NCI-H1930 (cell line): ENCODE measurements at regions not wholly inside any gene's neighbourhood (a gene's known extent, or its start where the extent isn't known, plus 50 kb on each side); places are given as distances from the start of the nearest gene placed in this dataset.

ENCODE experiments used
- DNase-seq, 2 experiments: peaks; one replicate each; lab custom pipeline; 2025; lab: John Stamatoyannopoulos, UW

DNA sequence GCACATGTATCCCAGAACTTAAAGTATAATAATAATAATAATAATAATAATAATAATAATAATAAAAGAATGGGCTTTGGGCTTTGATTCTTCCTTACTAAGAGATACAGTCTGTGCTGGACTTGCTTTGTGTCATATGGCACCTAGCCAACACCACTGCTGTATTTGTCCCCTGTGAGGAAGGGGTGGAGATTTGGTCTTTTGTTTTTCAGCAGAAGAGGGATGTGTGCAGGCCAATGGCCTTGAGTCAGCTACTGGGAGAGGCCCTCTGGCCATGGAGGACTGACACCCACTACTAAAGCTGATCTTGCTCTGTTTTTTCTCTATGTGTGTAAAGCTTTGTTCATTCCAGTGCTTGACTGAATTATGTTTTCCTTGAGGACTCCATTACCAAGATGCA, 573.0 kb upstream of the PCDH15 start:
- no peak for DNase-seq

DNA sequence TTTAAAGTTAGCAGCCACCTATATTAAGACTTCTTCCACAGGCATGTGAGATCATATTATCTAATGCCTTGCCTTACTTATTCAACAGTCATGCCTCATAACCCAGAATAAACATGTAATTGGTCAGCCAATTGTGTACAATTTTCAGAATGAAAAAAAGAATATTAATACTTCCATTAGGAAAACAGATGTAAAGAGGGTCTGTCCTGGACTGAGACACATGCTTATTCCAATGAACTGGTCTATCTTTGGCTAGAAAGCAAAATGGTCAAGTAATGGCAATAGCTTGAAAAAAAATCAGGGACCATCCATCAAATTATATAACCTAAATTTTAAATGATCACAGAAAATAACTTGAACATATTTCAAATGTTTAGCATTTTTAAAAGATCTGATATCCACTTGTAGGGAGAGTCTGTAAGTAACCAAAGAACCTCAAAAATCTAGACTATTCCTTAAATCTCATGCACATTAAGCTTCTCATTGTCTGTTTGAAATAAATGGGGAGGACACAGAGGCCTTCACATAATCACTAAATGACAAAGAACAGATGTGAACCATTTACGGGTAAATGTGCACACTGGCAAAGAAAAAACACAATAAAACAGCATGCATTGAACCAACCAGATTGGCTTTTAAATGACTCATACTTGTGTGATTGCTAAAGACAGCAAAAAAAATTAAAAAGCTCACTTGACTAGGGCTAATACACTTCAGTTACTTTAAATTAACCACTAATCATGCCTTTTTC, 568.8 kb upstream of the PCDH15 start:
- peak; percentile 2 to 11 for DNase-seq

DNA sequence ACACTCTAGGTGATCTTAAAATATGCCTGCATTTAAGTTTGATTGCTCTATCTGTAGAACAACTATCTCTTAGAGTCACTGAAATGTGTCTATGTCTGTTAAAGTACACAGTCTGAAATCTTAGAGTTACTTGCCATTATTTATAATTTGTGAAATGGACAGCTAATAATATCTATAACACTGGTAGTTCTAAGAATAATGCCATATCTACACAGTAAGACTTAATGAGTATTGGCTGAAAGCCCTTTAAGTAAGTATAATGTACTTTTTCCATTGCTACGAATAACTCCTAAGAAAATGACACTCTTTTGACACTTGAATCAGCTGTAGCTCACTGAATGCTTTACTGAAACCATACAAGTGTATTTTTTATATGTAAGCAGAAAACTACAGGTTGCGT, 567.4 kb upstream of the PCDH15 start:
- DNase-seq, result no peak

DNA sequence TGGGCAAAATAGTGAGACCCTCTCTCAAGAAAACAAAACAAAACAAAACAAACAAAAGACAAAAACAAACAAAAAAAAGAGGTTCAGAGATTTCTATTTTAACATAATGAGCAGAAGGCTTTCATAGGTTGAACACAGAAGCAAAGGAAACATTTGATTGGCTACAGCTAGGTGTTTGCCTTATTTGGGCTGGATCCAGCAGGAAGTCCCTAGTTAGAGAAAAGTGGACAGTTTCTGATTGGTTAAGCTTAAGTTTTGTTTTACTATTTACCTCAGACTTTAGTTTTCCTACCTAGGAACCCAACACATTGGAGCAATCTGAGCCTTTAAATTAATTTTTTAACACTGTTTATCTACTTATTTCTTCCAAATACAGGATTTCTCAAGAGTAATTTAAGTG, 566.5 kb upstream of the PCDH15 start:
- no peak for DNase-seq

DNA sequence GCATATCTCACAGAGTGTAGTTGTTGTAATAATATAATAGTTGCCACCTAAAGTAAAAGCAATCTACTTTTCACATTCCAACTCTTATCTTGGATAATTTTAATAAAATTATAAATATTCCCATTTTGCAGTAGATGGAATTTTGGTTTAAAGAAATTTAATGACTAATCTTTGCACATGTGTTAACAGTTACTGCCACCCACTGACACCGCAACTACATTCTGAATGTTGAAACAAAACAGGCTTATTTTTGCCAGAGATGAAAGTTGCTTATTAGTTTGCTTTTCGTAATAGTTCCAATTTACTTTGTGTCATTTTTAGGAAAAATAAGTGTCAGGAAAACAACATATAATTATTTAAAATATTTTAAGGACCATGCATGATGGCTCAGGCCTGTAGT, 557.5 kb upstream of the PCDH15 start:
- no peak for DNase-seq

DNA sequence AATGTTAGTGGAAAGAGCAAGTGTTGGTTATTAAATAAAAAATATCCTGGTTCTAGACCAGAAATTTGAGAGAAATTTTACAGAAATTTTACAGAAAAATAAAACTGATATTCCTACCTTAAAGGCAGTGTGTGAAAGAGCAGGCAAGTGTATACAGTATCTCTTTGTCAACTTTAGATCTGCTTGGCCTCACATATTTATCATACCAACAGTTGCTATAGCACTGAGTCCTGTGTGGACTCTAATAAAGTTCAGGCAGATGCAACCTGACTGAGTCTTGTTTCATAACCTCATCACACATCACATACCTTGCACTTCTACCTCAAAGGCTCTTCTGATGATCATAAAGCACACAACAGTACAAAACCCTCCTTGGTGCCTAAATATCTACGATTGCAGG, 552.4 kb upstream of the PCDH15 start:
- DNase-seq, result no peak

DNA sequence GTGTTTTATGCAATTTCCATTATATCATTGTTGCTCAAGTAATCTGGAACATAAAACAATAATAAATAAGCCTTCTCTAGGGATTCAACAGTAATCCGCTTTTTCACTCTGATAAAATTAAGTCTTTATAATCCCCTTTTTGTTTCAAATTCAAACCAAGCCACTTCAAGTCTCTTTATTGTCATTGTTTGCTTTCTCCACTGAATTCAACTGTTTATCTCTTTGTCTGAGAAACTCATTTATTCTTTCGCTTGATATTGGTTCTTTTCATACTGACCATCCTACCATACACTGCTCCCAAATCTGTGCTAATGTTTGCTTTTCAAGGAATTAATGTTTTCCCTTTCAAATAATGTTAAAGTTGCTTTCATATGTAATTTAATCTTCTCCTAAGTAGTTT, 550.4 kb upstream of the PCDH15 start:
- no peak for DNase-seq

DNA sequence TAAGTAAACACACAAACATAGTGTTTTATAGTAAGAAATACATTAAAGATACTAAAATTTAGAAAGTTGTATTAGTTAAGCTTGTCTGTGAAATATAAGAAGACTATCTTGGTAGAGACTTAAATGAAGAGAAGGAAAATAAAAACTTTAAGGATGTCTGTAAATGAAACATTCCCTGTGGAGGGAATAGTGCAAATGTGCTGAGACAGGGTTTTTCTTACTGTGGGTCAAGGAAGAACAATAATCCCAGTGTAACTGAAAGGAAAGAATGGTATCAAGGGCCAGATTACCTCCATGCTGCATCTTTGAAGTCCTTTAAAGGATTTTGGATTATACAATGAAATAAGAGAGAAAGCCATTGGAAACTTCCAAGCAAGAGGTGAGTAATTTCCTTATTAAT, 547.5 kb upstream of the PCDH15 start:
- no peak for DNase-seq

DNA sequence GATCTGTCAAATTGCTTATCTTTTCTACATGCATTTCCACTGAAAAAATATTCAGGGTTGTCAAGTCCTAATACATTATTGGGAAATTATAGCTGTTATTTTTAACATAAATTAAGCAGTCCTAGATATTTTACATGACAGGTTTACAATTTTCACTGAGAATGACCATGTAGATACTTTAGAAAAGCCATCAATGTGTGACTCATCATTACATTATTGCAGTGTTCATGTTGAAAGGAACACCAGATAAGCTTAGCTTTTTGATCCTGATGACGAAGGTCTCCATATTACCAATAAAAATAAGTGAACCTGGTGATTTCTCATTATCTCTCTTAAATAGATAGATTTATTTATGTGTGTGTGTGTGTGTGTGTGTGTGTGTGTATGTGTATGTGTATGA, 529.5 kb upstream of the PCDH15 start:
- DNase-seq, result no peak

DNA sequence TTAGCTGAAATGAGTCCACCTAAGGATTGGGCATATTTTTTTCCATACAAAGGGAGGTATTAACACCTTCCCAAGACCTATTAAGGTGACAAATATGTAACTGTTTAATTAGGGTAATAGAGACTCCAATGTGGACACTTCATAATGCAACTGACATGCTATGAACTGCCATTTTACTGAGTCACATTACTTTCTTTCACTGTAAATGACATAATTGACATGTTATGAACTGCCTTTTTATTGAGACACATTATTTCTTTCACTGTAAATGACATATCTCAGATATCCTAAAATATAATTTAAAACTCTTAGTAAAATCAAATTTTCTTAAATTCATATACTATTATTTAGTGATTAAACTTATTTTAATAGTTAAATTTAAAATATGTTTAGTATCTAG, 528.8 kb upstream of the PCDH15 start:
- peak in 1 of 2 experiments; percentile 4 for DNase-seq

DNA sequence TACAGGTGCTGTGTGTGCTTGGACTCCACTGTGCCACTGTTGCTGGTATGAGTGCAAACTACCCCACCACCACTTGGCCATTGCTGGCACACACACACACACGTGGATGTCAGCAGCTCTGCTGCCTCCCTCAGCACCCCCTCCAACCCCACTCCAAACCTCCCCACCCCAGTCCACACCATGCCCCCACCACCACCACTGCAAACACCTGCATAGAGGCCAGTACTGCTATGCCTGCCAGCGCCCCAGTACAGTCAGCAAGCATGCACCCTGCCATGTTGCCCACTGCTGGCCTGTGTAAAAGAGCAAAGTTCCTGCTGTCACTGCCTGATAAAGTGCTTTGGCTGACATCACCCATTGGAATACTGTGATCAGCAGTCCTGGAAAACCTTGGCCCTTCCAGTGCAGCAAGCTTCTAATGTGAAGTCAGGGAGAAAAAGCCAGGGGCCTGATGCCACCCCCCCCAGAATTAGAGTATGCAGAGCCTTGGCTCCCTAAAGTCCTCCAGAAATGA, 519.2 kb upstream of the PCDH15 start:
- DNase-seq, result no peak

DNA sequence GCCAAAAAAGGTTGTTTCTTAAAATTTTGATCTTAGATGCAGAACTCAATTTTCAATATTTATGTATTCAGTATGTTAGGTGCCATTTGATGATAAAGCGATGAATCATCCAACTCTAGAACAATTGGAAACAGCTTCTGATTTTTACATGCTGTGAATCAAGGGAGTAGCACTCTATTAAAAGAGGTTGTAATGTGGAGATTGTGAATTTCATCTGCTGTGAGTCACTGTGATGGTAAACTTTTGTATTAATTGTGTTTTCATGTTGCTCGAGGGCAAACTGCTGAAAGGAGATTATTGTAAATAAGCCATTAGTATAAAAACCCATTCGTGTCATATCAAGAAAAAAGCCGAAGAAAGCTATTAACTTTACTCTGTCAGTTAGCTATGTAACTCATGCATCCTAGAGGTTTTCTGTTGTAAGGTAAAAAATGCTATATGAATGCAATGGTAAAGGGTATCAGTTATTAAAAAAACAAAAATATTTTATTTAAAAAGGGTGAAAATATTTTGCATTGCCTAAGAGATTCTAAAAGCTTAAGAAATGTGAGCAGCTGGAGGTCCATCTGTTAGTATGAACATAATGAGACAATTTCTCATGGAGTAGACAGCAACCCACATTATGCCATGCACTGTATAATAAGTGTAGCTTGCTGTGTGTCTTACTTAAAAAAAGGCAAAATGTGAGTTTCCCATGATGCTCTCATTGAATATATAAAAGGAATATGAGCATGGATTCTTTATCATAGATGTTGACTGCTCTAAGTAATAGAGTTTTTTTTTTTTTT, 511.0 kb upstream of the PCDH15 start:
- DNase-seq, result peak in 1 of 2 experiments; percentile 0

DNA sequence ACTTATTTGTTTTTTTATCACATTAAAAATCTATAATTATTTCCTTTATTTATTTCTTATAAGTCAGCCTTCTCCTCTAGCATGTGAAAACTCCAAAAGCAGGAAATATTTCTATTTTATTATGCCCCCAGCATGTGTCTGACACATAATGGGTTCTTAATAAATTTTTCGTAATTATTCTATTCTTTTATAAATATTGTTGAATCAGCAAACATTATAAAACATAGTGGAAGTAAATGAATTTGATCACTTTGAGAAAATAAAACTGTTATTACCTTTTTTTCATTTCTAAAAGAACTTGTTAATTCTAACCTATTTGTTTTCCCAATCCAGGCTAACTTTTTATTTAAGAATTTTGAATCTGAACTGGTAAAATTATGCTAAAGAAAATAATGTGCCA, 509.1 kb upstream of the PCDH15 start:
- DNase-seq, result no peak

DNA sequence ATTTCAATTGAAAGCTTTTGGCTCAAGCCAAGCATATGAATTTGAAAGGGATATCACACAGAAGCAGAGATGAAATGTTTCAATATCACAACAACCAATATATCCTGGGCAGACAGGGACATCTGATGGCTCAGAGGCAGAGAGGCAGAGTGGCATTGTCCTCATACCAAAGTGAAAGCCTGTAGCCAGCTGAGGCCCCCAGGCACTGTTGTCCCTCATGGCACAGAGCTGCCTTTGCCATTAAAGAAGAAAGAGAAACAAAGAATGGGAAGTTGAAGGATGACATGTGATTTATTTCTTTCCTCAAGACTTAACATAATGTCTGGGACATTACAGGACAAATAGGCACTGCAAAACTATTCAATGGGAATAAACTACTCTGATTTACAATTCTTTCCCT, 504.3 kb upstream of the PCDH15 start:
- no peak for DNase-seq

DNA sequence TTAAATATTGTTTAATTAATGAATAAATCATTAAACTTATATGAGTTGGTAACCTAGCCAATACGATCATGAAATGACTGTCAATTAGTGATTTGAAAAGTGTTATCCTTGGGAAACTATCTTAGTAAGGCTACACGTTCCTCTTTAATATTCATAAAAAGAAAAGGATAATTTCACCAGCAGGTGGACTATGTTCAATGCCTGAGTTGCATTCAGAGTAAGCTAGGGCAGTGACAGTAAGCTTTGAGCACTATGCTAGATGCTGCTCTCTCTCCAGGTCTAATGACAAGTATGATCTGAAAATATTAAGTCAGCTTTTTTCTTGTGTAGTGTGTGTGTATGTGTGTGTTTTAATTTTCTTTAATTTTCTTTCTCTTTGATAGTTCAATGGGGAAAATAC, 486.3 kb upstream of the PCDH15 start:
- no peak for DNase-seq

DNA sequence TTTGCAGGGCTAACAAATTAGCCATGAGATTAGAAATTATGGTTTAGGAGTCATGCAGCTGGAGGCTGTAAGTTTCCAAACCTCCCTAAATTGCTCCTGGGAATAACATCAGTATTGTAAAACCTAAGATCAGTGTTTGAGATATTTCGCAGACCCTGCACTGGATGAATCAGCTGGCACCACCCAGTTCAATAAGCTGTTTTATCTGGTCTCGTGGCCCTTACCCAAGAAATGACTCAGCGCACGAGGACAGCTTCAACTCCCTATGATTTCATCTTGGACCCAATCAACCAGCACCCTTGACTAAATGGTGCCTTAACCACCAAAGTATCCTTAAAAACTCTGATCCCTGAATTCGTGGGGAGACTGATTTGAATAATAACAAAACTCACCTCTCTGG, 482.0 kb upstream of the PCDH15 start:
- DNase-seq, result no peak

DNA sequence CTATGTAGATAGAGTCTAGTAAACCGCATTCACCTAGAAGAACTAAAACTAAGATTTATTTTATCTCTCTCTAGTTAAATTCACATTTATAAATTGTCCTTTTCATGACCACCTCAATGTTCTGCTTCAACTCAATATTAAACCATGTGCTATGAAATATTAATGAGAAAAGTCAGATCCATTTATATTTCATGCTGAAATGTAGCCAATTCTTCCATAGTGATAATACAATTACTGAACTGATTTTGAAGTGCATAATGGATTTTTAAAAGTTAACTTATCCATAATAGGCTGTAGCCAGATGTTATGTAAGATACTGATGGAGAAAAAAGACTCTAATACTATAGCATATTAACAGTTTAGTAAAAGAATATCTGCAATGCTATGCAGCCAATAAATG, 479.7 kb upstream of the PCDH15 start:
- no peak for DNase-seq

DNA sequence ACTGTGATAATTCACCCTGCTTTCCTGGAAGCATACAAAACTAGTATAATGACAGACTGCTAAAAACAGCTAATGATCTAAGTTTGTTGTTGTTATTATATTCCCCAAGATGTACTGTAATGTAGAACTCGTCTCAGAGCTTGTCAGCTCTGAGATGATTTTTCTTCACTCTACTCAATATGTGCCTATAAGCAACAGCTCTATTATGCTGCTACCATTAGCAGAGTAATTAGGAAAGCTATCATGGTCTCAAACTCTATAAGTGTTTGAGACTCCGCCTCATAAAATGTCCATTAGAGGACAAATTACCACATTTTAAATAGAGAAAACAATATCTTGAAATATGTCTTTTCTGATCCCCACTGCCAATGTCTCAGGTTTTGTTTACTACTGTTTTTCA, 476.5 kb upstream of the PCDH15 start:
- no peak for DNase-seq

DNA sequence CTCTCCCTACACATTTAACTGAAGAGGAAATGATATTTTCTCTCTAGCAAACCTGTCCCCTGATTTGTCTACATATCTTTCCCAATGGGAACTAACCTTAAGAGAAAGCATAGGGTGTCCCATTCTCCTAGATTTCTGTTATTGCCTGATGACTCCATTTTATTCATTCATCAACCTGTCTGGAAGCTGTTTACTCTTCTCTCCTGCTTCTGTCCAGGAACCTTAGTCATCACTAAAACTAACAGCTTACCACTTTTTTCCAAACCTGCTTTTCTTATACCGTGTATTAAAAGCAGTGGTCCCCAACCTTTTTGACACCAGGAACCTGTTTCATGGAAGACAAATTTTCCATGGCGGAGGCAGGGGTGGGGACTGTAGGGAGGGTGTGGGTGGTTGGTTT, 473.3 kb upstream of the PCDH15 start:
- no peak for DNase-seq

DNA sequence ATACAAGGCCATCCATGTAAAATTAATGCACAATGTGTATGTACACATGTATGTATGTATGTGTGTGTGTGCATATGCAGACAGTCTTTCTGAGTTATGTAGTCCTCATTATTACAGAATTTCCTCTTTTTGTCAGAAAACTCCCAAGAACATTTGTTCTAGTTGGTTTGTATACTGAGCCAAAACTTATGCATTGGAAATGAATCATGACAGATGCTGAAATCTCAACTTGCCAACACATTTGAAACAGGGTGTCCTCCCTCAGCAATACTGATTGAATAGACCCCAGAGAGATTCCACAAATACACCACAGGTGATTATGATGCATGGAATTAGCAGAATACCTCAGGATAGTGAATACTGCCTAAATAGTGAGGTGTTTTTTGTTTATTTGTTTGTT, 472.9 kb upstream of the PCDH15 start:
- DNase-seq, result no peak

DNA sequence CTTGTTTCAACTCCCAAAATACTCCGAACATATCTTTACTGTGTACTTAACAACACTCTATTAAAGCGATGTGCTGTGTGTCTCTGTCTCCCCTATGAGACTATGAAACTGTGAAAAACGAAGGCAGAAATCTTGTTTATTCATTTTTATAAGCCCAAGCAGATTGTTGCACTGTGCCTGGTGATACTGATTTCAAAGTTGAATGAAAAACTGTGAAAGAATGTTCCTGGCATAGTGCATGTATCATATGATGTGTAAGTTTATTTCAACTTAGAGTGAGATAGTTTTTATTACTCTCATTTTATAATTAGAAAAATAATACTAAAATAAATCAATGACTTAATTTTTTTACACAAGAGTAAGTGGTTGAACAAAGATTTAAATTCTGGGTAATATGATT, 471.9 kb upstream of the PCDH15 start:
- DNase-seq, result no peak

DNA sequence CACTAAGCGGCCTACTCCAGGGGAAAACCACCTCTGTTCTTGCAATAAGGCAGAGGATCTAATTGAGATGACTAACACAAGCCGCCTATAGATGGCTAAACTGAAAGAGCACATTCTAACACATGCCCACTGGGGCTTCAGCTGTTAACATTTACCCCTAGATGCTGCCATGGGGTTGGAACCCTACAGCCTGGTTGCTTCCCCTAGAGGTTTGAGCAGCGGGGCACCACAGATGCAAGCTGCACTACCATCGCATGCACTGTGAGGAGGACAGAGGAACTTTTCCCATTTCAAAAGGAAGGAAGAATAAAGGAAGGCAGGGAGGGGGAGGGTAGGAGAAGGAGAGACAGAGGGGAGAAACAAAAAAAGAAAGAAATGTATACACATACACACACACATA, 465.8 kb upstream of the PCDH15 start:
- no peak for DNase-seq

DNA sequence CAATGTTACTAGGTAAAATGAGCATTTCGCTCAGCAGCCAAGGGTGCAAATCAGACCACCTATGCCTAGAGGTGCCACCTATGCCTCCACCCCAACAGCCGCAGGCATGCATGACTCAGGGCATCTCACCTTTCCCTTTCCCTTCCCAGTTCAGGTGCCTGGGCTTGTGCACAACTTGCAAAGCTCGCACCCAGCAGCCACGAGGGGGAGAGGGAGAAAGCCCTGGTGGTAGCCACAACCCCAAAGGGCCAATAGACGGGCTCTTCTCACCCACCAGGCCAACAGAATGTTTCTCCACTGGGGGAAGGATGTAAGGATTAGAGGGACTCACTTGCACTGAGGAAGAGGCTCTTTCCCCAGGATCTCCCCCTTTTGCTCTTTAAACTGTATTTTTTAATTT, 462.3 kb upstream of the PCDH15 start:
- no peak for DNase-seq

DNA sequence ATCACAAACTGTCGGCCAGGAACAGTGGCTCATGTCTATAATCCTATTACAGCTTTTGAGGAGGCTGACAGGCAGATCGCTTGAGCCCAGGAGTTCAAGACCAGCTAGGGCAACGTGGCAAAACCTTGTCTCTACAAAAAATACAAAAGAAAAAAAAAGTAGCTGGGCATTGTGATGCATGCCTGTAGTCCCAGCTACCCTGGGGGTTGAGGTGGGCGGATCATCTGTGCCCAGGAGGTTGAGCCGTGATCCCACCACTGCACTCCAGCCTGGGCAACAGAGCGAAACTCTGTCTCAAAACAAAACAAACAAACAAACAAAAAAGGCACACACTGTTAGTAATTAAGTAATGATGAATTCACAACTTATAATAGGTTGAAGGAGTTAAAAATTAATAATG, 441.5 kb upstream of the PCDH15 start:
- no peak for DNase-seq
